ENCODE measurements at regions not wholly inside any gene's neighbourhood (a gene's known extent, or its start where the extent isn't known, plus 50 kb on each side); places are given as distances from the start of the nearest gene placed in this dataset.

DNA sequence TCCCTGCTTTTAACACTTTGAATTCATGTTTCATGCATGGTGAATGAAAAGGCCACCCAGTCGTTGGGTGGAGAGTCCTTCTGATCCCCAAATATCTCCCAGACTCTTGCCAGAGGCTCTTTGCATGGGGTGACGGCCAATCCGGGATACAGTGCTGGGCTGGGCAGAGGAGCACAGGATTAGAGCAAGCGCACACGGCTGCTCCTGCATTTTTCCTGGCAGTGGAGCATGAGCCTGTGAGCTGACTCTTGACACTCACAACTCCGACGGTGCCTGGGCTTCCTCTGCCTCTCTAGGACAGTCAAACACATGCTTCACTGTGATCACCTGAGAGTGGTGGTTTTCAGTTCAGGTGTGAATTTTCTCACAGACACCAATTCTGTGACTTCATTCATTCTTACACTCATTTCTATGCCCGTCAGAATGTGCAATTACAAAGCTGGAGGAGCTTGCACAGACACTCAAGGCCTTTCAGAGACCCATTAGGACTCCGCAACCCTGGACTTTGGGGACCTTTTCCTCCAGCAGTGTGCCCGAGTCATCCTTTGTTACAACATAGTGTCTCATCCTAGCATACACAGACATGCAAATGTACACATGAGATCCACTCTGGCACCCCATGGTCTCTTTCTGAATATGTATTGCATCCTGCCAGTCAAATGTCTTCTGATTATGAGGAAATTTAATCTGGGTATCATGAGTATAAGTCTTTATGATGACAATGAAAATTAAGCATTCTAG is 206.6 kb downstream of the ICE1 start:
- Histone ChIP-seq H3K4me1 (replicated peaks) (no peaks in the 10 kb centered on the region), H3K27me3 (replicated peaks) (no peaks in the 10 kb centered on the region; the same call in 1 of the 2 replicates), H3K36me3 (no peaks in the 10 kb centered on the region), H3K4me3 (no peak overlapping the region), H3K27ac (no peak overlapping the region), H3K9me3 (replicated peaks) (peaks cover 4% of the 10 kb centered on the region; the same call in 1 of the 2 replicates)
- DNase-seq (ENCODE audit: low read depth in 1 of 2, low spot score in 2 of 2): no peak

DNA sequence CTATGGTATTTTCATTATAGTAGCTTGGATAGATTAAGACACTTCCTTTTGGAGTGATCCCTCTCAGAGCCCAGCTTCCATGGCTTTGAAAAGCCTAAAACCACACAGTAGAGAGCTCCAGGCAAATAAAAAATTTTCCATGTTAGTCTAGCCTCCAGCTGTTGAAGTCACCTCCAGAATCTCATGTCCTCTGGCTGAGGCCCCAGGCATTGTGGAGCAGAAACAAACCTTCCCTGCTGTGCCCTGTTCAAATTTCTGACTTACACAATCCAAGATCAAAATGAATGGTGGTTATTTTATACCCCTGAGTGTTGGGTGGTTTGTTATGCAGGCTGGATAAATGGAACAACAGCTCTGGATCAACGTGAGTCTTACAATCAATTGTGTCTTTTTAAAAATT is 203.9 kb downstream of the ICE1 start:
- Histone ChIP-seq H3K4me3 (no peak overlapping the region), H3K27me3 (replicated peaks) (no peaks in the 10 kb centered on the region), H3K36me3 (no peaks in the 10 kb centered on the region)

GRCh38 chr5:5625491-5625890 is 203.0 kb downstream of the ICE1 start:
- no peak for DNase-seq (ENCODE audit: low read depth in 1 of 2, low spot score in 2 of 2)
- Histone ChIP-seq H3K36me3 (no peaks in the 10 kb centered on the region), H3K9me3 (replicated peaks) (peaks cover 7% of the 10 kb centered on the region; the same call in 1 of the 2 replicates), H3K4me3 (no peak overlapping the region), H3K27ac (no peak overlapping the region), H3K27me3 (replicated peaks) (no peaks in the 10 kb centered on the region), H3K4me1 (replicated peaks) (no peaks in the 10 kb centered on the region)

More for the DNA sequence above, 203.9 kb downstream of the ICE1 start:
- H3K9me3 ChIP-seq (replicated peaks): peaks cover 7% of the 10 kb centered on the region; the same call in 1 of the 2 replicates
- no peak for DNase-seq (ENCODE audit: low read depth in 1 of 2, low spot score in 2 of 2)
- no peak overlapping the region for H3K27ac ChIP-seq
- no peaks in the 10 kb centered on the region for H3K4me1 ChIP-seq (replicated peaks)

- Histone ChIP-seq H3K27ac (no peak overlapping the region), H3K27me3 (replicated peaks) (no peaks in the 10 kb centered on the region), H3K4me3 (no peak overlapping the region), H3K9me3 (replicated peaks) (peaks cover 7% of the 10 kb centered on the region; the same call in 1 of the 2 replicates), H3K4me1 (replicated peaks) (no peaks in the 10 kb centered on the region), H3K36me3 (no peaks in the 10 kb centered on the region)
- no peak for DNase-seq (ENCODE audit: low read depth in 1 of 2, low spot score in 2 of 2)
Observed at GRCh38 chr5:5623397-5623796, 200.9 kb downstream of the ICE1 start.

GRCh38 chr5:5622806-5623205 is 200.3 kb downstream of the ICE1 start:
- Histone ChIP-seq H3K9me3 (replicated peaks) (peaks cover 7% of the 10 kb centered on the region; the same call in 1 of the 2 replicates), H3K36me3 (no peaks in the 10 kb centered on the region), H3K27me3 (replicated peaks) (no peaks in the 10 kb centered on the region), H3K27ac (no peak overlapping the region), H3K4me3 (no peak overlapping the region), H3K4me1 (replicated peaks) (no peaks in the 10 kb centered on the region)
- DNase-seq (ENCODE audit: low read depth in 1 of 2, low spot score in 2 of 2): no peak

DNA sequence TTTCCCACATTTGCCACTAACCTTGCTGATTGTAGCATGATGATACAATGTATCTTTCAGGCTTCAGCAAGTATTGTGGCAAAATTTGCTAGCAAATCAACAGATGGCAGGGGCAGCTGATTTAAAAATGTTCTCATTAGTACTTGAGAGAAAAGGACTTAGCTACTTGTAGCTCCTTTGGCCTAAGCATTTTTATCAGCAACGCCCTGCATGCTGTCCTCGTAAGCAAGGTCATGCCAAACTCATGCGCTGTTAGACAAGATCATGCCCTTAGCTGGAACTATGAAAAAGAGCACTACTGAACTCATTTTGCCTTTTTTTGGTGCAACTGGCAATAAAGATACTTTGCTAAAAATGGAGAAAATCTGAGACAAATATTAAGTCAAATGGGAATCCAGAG is 197.1 kb downstream of the ICE1 start:
- no peaks in the 10 kb centered on the region for H3K27me3 ChIP-seq (replicated peaks)
- H3K9me3 ChIP-seq (replicated peaks): peaks cover 3% of the 10 kb centered on the region; the same call in 1 of the 2 replicates
- DNase-seq (ENCODE audit: low read depth in 1 of 2, low spot score in 2 of 2): no peak
- H3K27ac ChIP-seq: no peak overlapping the region
- no peaks in the 10 kb centered on the region for H3K36me3 ChIP-seq
- no peaks in the 10 kb centered on the region for H3K4me1 ChIP-seq (replicated peaks)
- no peak overlapping the region for H3K4me3 ChIP-seq

DNA sequence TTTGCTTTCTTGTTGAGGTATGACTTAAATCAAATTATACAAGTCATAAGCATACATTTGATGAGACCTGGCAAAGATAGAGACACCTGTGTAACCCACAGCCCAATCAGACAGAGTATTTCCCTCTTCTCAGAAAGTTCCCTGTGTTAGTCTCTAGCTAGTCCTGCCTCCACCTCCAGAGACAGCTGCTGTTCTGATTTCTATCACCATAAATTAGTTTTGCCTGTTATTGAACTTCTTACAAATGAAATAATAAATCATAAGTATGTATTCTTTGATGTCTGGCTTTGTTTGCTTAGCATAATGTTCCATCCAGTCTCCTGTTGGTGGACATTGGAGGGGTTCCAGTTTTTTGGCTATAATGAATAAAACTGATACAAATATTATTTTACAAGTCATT is 194.5 kb downstream of the ICE1 start:
- Histone ChIP-seq H3K4me1 (replicated peaks) (no peaks in the 10 kb centered on the region), H3K4me3 (no peak overlapping the region), H3K36me3 (no peaks in the 10 kb centered on the region), H3K9me3 (replicated peaks) (no peaks in the 10 kb centered on the region), H3K27me3 (replicated peaks) (no peaks in the 10 kb centered on the region), H3K27ac (no peak overlapping the region)
- DNase-seq (ENCODE audit: low read depth in 1 of 2, low spot score in 2 of 2): no peak

DNA sequence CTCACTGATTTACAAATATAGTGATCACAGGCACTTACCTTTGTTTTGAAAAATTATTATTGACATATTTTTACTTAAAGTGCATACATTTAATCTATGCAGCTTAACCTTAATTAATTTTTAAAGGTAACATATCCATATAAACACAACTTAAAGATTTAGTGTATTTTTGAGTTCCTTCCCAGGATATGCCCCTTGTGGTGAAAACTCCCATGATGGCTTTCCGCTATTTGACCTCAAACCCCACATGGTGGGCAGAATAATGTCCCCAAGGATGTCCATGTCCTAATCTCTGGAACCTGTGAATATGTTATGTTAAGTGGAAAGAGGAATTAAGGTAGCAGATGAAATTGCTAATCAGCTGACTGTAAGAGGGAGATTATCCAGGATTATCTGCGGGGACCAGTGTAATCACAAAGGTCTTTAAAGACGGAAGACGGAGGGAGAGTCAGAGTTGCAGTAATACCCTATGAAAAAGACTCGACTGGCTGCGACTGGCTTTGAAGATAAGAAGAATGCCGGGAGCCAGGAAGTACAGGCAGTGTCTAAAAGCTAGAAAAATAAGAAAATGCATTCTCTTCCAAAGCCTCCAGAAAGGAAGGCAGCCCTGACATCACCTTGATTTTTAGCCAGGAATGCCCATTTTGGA is 193.9 kb downstream of the ICE1 start:
- Histone ChIP-seq H3K27ac (no peak overlapping the region), H3K36me3 (no peaks in the 10 kb centered on the region), H3K4me1 (replicated peaks) (no peaks in the 10 kb centered on the region)

GRCh38 chr5:5615569-5615968 is 193.1 kb downstream of the ICE1 start:
- DNase-seq (ENCODE audit: low read depth in 1 of 2, low spot score in 2 of 2): no peak
- no peaks in the 10 kb centered on the region for H3K9me3 ChIP-seq (replicated peaks)
- no peak overlapping the region for H3K4me3 ChIP-seq
- H3K27me3 ChIP-seq (replicated peaks): no peaks in the 10 kb centered on the region
- H3K36me3 ChIP-seq: no peaks in the 10 kb centered on the region
- H3K4me1 ChIP-seq (replicated peaks): no peaks in the 10 kb centered on the region
- no peak overlapping the region for H3K27ac ChIP-seq

More for the DNA sequence above, 193.9 kb downstream of the ICE1 start:
- Histone ChIP-seq H3K4me3 (no peak overlapping the region), H3K9me3 (replicated peaks) (no peaks in the 10 kb centered on the region), H3K27me3 (replicated peaks) (no peaks in the 10 kb centered on the region)
- no peak for DNase-seq (ENCODE audit: low read depth in 1 of 2, low spot score in 2 of 2)

- H3K27ac ChIP-seq: no peak overlapping the region
Observed at GRCh38 chr5:5613261-5613990, 190.9 kb downstream of the ICE1 start.

GRCh38 chr5:5612096-5612495 is 189.6 kb downstream of the ICE1 start:
- no peaks in the 10 kb centered on the region for H3K4me1 ChIP-seq (replicated peaks)
- no peaks in the 10 kb centered on the region for H3K36me3 ChIP-seq
- H3K27me3 ChIP-seq (replicated peaks): no peaks in the 10 kb centered on the region
- DNase-seq (ENCODE audit: low read depth in 1 of 2, low spot score in 2 of 2): no peak
- no peaks in the 10 kb centered on the region; the same call in 1 of the 2 replicates for H3K9me3 ChIP-seq (replicated peaks)
- H3K27ac ChIP-seq: no peak overlapping the region
- no peak overlapping the region for H3K4me3 ChIP-seq

More at GRCh38 chr5:5613261-5613990, 190.9 kb downstream of the ICE1 start:
- Histone ChIP-seq H3K27me3 (replicated peaks) (no peaks in the 10 kb centered on the region), H3K9me3 (replicated peaks) (no peaks in the 10 kb centered on the region; the same call in 1 of the 2 replicates), H3K36me3 (no peaks in the 10 kb centered on the region), H3K4me1 (replicated peaks) (no peaks in the 10 kb centered on the region), H3K4me3 (no peak overlapping the region)
- DNase-seq (ENCODE audit: low read depth in 1 of 2, low spot score in 2 of 2): no peak

GRCh38 chr5:5609935-5610334 is 187.5 kb downstream of the ICE1 start:
- Histone ChIP-seq H3K36me3 (no peaks in the 10 kb centered on the region), H3K9me3 (replicated peaks) (no peaks in the 10 kb centered on the region; the same call in 1 of the 2 replicates), H3K4me3 (no peak overlapping the region), H3K27ac (no peak overlapping the region), H3K4me1 (replicated peaks) (no peaks in the 10 kb centered on the region), H3K27me3 (replicated peaks) (no peaks in the 10 kb centered on the region)
- no peak for DNase-seq (ENCODE audit: low read depth in 1 of 2, low spot score in 2 of 2)

GRCh38 chr5:5605170-5605764 is 182.8 kb downstream of the ICE1 start:
- Histone ChIP-seq H3K36me3 (no peaks in the 10 kb centered on the region), H3K4me3 (no peak overlapping the region), H3K27ac (no peak overlapping the region), H3K27me3 (replicated peaks) (no peaks in the 10 kb centered on the region; the same call in 1 of the 2 replicates), H3K4me1 (replicated peaks) (no peaks in the 10 kb centered on the region), H3K9me3 (replicated peaks) (peaks cover 2% of the 10 kb centered on the region; the same call in 1 of the 2 replicates)
- DNase-seq (ENCODE audit: low read depth in 1 of 2, low spot score in 2 of 2): no peak

Data from SJSA1 (cell line).